ENCODE measurements at regions not wholly inside any gene's neighbourhood (a gene's known extent, or its start where the extent isn't known, plus 50 kb on each side); places are given as distances from the start of the nearest gene placed in this dataset.
A peak's percentile ranks its signal among the peaks of the same experiment; 100 is the strongest.

- TF ChIP-seq, protein P1, sequence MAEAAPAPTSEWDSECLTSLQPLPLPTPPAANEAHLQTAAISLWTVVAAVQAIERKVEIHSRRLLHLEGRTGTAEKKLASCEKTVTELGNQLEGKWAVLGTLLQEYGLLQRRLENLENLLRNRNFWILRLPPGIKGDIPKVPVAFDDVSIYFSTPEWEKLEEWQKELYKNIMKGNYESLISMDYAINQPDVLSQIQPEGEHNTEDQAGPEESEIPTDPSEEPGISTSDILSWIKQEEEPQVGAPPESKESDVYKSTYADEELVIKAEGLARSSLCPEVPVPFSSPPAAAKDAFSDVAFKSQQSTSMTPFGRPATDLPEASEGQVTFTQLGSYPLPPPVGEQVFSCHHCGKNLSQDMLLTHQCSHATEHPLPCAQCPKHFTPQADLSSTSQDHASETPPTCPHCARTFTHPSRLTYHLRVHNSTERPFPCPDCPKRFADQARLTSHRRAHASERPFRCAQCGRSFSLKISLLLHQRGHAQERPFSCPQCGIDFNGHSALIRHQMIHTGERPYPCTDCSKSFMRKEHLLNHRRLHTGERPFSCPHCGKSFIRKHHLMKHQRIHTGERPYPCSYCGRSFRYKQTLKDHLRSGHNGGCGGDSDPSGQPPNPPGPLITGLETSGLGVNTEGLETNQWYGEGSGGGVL (tag by site-specific recombination; IDR thresholded peaks at IDR 0.05) = 0 out of 2 replicates have a peak, but pooled peaks have one; percentile 10
- no peak for TF ChIP-seq ZNF121 (tag by site-specific recombination; IDR thresholded peaks at IDR 0.05)
- no peak for TF ChIP-seq ZBTB21 (tag by site-specific recombination; IDR thresholded peaks at IDR 0.05)
- no peak for TF ChIP-seq ZNF600 (tag by site-specific recombination; IDR thresholded peaks at IDR 0.05)
- TF ChIP-seq SCRT1 (tag by site-specific recombination; IDR thresholded peaks at IDR 0.05; ENCODE audit: borderline replicate concordance) = no peak
- TF ChIP-seq ZNF341 (tag by site-specific recombination; IDR thresholded peaks at IDR 0.05; ENCODE audit: low read depth) = no peak
- TF ChIP-seq ZNF426 (tag by site-specific recombination; IDR thresholded peaks at IDR 0.05) = no peak
- no peak for TF ChIP-seq ZNF449 (tag by site-specific recombination; IDR thresholded peaks at IDR 0.05)
- TF ChIP-seq ZNF677 (tag by site-specific recombination; IDR thresholded peaks at IDR 0.05) = no peak
- TF ChIP-seq, protein P2, sequence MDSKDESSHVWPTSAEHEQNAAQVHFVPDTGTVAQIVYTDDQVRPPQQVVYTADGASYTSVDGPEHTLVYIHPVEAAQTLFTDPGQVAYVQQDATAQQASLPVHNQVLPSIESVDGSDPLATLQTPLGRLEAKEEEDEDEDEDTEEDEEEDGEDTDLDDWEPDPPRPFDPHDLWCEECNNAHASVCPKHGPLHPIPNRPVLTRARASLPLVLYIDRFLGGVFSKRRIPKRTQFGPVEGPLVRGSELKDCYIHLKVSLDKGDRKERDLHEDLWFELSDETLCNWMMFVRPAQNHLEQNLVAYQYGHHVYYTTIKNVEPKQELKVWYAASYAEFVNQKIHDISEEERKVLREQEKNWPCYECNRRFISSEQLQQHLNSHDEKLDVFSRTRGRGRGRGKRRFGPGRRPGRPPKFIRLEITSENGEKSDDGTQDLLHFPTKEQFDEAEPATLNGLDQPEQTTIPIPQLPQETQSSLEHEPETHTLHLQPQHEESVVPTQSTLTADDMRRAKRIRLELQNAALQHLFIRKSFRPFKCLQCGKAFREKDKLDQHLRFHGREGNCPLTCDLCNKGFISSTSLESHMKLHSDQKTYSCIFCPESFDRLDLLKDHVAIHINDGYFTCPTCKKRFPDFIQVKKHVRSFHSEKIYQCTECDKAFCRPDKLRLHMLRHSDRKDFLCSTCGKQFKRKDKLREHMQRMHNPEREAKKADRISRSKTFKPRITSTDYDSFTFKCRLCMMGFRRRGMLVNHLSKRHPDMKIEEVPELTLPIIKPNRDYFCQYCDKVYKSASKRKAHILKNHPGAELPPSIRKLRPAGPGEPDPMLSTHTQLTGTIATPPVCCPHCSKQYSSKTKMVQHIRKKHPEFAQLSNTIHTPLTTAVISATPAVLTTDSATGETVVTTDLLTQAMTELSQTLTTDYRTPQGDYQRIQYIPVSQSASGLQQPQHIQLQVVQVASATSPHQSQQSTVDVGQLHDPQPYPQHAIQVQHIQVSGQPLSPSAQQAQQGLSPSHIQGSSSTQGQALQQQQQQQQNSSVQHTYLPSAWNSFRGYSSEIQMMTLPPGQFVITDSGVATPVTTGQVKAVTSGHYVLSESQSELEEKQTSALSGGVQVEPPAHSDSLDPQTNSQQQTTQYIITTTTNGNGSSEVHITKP (tag by site-specific recombination; IDR thresholded peaks at IDR 0.05) = peak; percentile 44
- TF ChIP-seq ZNF792 (tag by site-specific recombination; IDR thresholded peaks at IDR 0.05) = no peak
- TF ChIP-seq ZFHX2 (tag by site-specific recombination; conservative IDR thresholded peaks at IDR 0.05) = no peak
- no peak for TF ChIP-seq ZBTB6 (tag by site-specific recombination; IDR thresholded peaks at IDR 0.05)
- no peak for TF ChIP-seq ZNF23 (tag by site-specific recombination; IDR thresholded peaks at IDR 0.05; ENCODE audit: borderline replicate concordance)
- TF ChIP-seq, protein P3, sequence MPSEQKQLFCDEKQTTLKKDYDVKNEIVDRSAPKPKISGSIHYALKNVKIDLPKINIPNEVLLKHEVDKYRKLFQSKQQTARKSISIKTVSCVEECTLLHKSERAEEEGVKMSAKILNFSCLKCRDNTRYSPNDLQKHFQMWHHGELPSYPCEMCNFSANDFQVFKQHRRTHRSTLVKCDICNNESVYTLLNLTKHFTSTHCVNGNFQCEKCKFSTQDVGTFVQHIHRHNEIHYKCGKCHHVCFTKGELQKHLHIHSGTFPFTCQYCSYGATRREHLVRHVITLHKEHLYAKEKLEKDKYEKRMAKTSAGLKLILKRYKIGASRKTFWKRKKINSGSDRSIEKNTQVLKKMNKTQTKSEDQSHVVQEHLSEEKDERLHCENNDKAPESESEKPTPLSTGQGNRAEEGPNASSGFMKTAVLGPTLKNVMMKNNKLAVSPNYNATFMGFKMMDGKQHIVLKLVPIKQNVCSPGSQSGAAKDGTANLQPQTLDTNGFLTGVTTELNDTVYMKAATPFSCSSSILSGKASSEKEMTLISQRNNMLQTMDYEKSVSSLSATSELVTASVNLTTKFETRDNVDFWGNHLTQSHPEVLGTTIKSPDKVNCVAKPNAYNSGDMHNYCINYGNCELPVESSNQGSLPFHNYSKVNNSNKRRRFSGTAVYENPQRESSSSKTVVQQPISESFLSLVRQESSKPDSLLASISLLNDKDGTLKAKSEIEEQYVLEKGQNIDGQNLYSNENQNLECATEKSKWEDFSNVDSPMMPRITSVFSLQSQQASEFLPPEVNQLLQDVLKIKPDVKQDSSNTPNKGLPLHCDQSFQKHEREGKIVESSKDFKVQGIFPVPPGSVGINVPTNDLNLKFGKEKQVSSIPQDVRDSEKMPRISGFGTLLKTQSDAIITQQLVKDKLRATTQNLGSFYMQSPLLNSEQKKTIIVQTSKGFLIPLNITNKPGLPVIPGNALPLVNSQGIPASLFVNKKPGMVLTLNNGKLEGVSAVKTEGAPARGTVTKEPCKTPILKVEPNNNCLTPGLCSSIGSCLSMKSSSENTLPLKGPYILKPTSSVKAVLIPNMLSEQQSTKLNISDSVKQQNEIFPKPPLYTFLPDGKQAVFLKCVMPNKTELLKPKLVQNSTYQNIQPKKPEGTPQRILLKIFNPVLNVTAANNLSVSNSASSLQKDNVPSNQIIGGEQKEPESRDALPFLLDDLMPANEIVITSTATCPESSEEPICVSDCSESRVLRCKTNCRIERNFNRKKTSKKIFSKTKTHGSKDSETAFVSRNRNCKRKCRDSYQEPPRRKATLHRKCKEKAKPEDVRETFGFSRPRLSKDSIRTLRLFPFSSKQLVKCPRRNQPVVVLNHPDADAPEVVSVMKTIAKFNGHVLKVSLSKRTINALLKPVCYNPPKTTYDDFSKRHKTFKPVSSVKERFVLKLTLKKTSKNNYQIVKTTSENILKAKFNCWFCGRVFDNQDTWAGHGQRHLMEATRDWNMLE (tag by site-specific recombination; conservative IDR thresholded peaks at IDR 0.05; ENCODE audit: low read depth) = no peak
- TF ChIP-seq ZNF335 (tag by site-specific recombination; conservative IDR thresholded peaks at IDR 0.05) = no peak
- TF ChIP-seq ZNF211 (tag by site-specific recombination; IDR thresholded peaks at IDR 0.05; ENCODE audit: low read depth) = no peak
- TF ChIP-seq HIC1 (tag by site-specific recombination; IDR thresholded peaks at IDR 0.05) = 0 out of 2 replicates have a peak, but pooled peaks have one; percentile 29
- TF ChIP-seq ZNF514 (tag by site-specific recombination; IDR thresholded peaks at IDR 0.05) = no peak
- no peak for TF ChIP-seq ZNF626 (tag by site-specific recombination; IDR thresholded peaks at IDR 0.05)
- TF ChIP-seq ZNF747 (tag by site-specific recombination; IDR thresholded peaks at IDR 0.05) = no peak
- no peak for TF ChIP-seq ZNF221 (tag by site-specific recombination; IDR thresholded peaks at IDR 0.05; ENCODE audit: borderline replicate concordance)
- TF ChIP-seq MYNN (tag by site-specific recombination; IDR thresholded peaks at IDR 0.05; ENCODE audit: borderline replicate concordance) = no peak
- no peak for TF ChIP-seq ZNF311 (tag by site-specific recombination; IDR thresholded peaks at IDR 0.05; ENCODE audit: borderline replicate concordance)
These were observed 156.0 kb upstream of the MAST4 start (continued) for GRCh38 chr5:66440202-66440680.
